ENCODE measurements at regions not wholly inside any gene's neighbourhood (a gene's known extent, or its start where the extent isn't known, plus 50 kb on each side); places are given as distances from the start of the nearest gene placed in this dataset.
"Not testable (repeated sequence)": the region's sequence is repeated elsewhere in the genome, so short reads cannot be mapped to it uniquely, and the experiment has no call there.

- Histone ChIP-seq H3K4me1 (ENCODE audit: insufficient read depth, low read length) (no peaks in the 10 kb centered on the region), H3K4me3 (ENCODE audit: low read length) (no peak overlapping the region), H3K9me3 (ENCODE audit: low read depth, low read length) (no peaks in the 10 kb centered on the region), H3K27me3 (ENCODE audit: insufficient read depth, low read length) (no peaks in the 10 kb centered on the region)
Observed at GRCh38 chr7:106376026-106376799, 91.4 kb upstream of the NAMPT start.

DNA sequence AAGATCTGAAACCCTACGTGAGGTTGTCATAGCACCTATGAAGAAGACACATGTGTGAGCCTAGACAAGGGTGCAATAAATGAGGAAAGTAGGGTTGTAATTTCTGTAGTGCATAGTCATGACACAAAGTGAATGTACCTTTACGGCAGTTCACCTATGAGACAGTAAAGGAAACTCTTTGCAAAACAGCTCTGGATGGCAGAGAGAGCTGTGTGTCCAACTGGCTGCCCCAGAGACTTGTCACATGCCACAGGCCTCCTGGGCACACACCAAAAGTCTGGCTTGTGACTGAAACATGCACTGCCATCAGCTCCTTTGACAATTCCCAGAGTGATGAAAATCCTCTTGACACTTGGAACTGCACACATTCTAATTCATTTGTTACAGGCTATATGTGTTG is 90.7 kb upstream of the NAMPT start:
- no peak overlapping the region for H3K4me3 ChIP-seq (ENCODE audit: low read length)
- no peaks in the 10 kb centered on the region for H3K9me3 ChIP-seq (ENCODE audit: low read depth, low read length)
- no peaks in the 10 kb centered on the region for H3K27me3 ChIP-seq (ENCODE audit: insufficient read depth, low read length)
- H3K4me1 ChIP-seq (ENCODE audit: insufficient read depth, low read length): no peaks in the 10 kb centered on the region

DNA sequence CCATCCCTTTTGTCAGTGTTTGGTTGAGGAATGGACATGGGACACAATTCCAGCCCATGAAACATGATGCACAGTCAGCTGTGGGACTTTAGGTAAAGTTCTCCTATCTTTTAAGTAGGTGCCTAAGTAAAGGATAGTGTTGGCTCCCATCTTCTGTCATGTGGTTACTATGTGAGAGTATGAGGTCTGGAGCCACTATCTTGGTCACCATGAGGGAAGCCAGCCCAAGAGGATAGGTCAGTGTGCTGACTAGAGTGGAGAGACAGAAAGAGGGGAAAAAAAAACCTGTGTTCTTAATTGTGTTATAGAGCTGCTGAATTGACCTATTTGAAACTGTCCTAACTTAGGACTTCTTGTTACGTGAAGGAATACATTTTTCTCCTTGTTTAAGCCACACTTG is 89.7 kb upstream of the NAMPT start:
- Histone ChIP-seq H3K4me3 (ENCODE audit: low read length) (no peak overlapping the region), H3K27me3 (ENCODE audit: insufficient read depth, low read length) (no peaks in the 10 kb centered on the region), H3K9me3 (ENCODE audit: low read depth, low read length) (no peaks in the 10 kb centered on the region), H3K4me1 (ENCODE audit: insufficient read depth, low read length) (no peaks in the 10 kb centered on the region)

- H3K4me3 ChIP-seq (ENCODE audit: low read length): no peak overlapping the region
- H3K4me1 ChIP-seq (ENCODE audit: insufficient read depth, low read length): peaks cover 4% of the 10 kb centered on the region
- H3K27me3 ChIP-seq (ENCODE audit: insufficient read depth, low read length): no peaks in the 10 kb centered on the region
- H3K9me3 ChIP-seq (ENCODE audit: low read depth, low read length): no peaks in the 10 kb centered on the region
Observed at GRCh38 chr7:106372595-106373318, 88.0 kb upstream of the NAMPT start.

DNA sequence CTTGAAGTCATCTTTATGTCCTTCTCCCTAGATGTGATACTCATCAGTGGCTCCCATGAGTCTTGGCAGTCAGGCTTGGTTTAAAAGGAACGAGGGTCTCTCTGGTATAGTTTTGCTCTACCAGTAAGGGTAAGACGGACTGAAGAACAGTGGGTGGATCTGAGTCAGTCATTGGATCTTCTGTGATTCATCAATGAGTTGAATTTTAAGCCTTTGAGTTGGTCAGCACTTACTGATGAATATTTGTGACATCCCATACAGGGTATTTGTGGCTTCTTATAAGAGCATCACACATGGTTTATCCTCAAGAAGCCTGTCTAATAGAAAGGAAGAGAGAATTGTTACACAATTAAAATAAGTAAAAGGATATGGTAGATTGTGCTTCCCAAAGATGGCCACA is 87.3 kb upstream of the NAMPT start:
- H3K4me1 ChIP-seq (ENCODE audit: insufficient read depth, low read length): peaks cover 8% of the 10 kb centered on the region
- H3K9me3 ChIP-seq (ENCODE audit: low read depth, low read length): no peaks in the 10 kb centered on the region

DNA sequence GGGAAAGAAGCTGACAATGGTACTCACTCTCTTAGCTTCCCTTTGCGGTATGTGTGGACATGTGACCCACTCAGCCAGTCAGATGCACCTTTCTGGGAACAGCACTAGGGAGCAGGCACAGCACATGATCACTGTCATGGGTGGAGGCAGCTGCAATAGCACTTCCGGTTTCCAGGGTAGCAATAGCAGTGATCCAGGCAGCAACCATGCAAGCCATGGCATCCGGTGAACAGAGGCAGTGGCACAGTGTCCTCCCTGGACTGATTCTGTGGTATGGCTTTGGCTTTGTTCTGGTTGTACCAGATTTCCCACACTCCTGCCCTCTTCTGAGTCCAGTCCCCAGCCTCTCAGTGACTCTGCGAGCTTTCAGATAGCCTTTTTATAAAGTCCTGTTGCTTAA is 86.8 kb upstream of the NAMPT start:
- no peaks in the 10 kb centered on the region for H3K27me3 ChIP-seq (ENCODE audit: insufficient read depth, low read length)
- no peaks in the 10 kb centered on the region for H3K9me3 ChIP-seq (ENCODE audit: low read depth, low read length)
- H3K4me1 ChIP-seq (ENCODE audit: insufficient read depth, low read length): peaks cover 8% of the 10 kb centered on the region
- no peak overlapping the region for H3K4me3 ChIP-seq (ENCODE audit: low read length)

More for the DNA sequence above, 87.3 kb upstream of the NAMPT start:
- no peak overlapping the region for H3K4me3 ChIP-seq (ENCODE audit: low read length)
- H3K27me3 ChIP-seq (ENCODE audit: insufficient read depth, low read length): no peaks in the 10 kb centered on the region

DNA sequence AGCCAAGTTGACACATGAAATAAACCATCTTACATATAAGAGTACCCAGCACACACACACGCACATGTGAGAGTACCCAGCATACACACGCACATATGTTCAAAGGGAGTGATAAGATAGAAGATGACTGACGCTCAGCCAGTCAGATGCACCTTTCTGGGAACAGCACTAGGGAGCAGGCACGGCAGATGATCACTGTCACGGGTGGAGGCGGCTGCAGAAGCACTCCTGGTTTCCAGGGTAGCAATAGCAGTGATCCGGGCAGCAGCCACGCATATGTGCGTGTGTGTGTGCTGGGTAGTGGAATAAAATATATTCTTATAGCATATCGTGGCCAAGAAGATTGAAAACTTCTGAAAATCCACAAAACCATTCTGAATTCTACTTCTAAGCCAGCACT is 85.8 kb upstream of the NAMPT start:
- no peak overlapping the region for H3K4me3 ChIP-seq (ENCODE audit: low read length)
- peaks cover 15% of the 10 kb centered on the region for H3K4me1 ChIP-seq (ENCODE audit: insufficient read depth, low read length)
- H3K27me3 ChIP-seq (ENCODE audit: insufficient read depth, low read length): no peaks in the 10 kb centered on the region
- H3K9me3 ChIP-seq (ENCODE audit: low read depth, low read length): no peaks in the 10 kb centered on the region

DNA sequence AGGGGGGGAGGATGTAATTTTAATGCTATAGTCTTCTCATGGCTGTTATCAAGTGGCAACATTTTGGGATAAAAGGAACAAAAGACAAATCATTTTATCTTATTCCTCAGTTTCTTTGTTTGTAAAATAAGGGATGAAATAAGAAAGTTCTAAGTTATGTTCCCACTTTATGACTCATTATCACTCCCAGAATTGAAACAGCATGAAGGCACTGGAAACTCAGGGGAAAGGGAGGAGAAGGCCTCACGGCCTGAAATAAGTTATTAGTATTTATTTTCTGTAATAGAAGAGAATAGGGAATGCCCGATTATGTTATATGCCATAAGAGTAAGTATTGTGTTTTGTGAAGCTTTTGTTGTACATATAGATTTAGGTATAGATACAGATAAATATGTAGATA is 85.0 kb upstream of the NAMPT start:
- Histone ChIP-seq H3K9me3 (ENCODE audit: low read depth, low read length) (no peaks in the 10 kb centered on the region), H3K4me3 (ENCODE audit: low read length) (no peak overlapping the region), H3K4me1 (ENCODE audit: insufficient read depth, low read length) (peaks cover 22% of the 10 kb centered on the region), H3K27me3 (ENCODE audit: insufficient read depth, low read length) (no peaks in the 10 kb centered on the region)

DNA sequence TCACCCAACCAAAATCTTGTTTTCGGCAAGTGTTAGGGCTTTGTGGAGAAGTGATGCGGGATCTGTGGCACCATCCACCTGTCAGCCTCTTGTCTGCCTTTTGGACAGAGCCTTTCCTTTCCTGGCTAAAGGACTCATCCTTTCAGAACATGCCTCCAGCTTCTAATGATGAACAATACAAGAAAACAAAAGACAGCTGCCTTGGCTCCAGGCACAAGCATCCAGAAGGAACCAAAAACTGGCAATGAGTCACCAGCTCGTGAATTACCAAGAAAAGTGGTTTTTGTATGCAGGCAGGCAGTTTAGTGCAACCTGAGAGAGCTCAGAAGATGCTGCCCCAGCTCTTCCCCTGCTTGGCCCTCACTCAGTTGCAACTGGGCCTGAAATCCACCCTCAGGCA is 84.6 kb upstream of the NAMPT start:
- H3K27me3 ChIP-seq (ENCODE audit: insufficient read depth, low read length): no peaks in the 10 kb centered on the region
- no peak overlapping the region for H3K4me3 ChIP-seq (ENCODE audit: low read length)
- no peaks in the 10 kb centered on the region for H3K9me3 ChIP-seq (ENCODE audit: low read depth, low read length)
- peaks cover 24% of the 10 kb centered on the region for H3K4me1 ChIP-seq (ENCODE audit: insufficient read depth, low read length)

- no peaks in the 10 kb centered on the region for H3K9me3 ChIP-seq (ENCODE audit: low read depth, low read length)
- no peak overlapping the region for H3K4me3 ChIP-seq (ENCODE audit: low read length)
- H3K27me3 ChIP-seq (ENCODE audit: insufficient read depth, low read length): no peaks in the 10 kb centered on the region
- peaks cover 24% of the 10 kb centered on the region for H3K4me1 ChIP-seq (ENCODE audit: insufficient read depth, low read length)
Observed at GRCh38 chr7:106367664-106368063, 82.9 kb upstream of the NAMPT start.

- Histone ChIP-seq H3K27me3 (ENCODE audit: insufficient read depth, low read length) (no peaks in the 10 kb centered on the region), H3K4me3 (ENCODE audit: low read length) (no peak overlapping the region), H3K9me3 (ENCODE audit: low read depth, low read length) (no peaks in the 10 kb centered on the region), H3K4me1 (ENCODE audit: insufficient read depth, low read length) (peaks cover 24% of the 10 kb centered on the region)
Observed at GRCh38 chr7:106367018-106367420, 82.2 kb upstream of the NAMPT start.

- Histone ChIP-seq H3K27me3 (ENCODE audit: insufficient read depth, low read length) (no peaks in the 10 kb centered on the region), H3K9me3 (ENCODE audit: low read depth, low read length) (no peaks in the 10 kb centered on the region), H3K4me3 (ENCODE audit: low read length) (no peak overlapping the region), H3K4me1 (ENCODE audit: insufficient read depth, low read length) (peaks cover 24% of the 10 kb centered on the region)
Observed at GRCh38 chr7:106365252-106366005, 80.6 kb upstream of the NAMPT start.

DNA sequence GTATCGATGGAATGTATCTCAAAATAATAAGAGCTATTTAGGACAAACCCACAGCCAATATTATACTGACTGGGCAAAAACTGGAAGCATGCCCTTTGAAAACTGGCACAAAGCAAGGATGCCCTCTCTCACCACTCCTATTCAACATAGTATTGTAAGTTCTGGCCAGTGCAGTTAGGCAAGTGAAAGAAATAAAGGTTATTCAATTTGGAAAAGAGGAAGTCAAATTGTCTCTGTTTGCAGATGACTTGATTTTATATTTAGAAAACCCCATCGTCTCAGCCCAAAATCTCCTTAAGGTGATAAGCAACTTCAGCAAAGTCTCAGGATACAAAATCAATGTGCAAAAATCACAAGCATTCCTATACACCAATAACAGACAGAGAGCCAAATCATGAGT is 77.7 kb upstream of the NAMPT start:
- peaks cover 23% of the 10 kb centered on the region for H3K4me1 ChIP-seq (ENCODE audit: insufficient read depth, low read length)
- H3K9me3 ChIP-seq (ENCODE audit: low read depth, low read length); H3K4me3 ChIP-seq (ENCODE audit: low read length); H3K27me3 ChIP-seq (ENCODE audit: insufficient read depth, low read length): not testable (repeated sequence)

DNA sequence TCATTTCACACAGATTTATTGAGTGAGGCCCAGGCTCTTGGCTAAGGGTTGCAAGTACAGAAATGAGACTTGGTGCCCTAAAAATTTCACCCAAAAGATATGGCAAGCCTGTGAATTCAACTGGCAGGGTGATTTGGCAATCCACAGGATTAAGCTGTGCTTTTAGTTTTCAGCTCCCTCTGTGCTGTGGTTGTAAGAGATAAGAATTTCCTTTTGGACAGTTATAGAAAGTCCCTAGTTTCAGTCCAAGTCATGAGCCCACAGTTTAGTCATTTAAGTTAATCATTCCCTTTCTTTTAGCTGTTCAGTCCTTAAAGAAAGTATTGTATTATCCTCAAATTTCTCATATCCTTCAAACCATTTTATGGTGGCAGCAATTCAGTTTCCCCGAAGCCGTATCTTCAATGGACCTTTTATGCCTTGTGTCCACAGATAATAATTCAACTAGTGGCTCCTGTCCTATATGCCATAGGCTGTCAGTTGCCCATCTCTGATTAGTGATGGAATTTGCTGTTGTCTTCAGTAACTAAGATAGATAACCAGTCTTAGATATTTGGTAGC is 73.4 kb upstream of the NAMPT start:
- Histone ChIP-seq H3K4me1 (ENCODE audit: insufficient read depth, low read length) (peaks cover 11% of the 10 kb centered on the region), H3K4me3 (ENCODE audit: low read length) (no peak overlapping the region), H3K9me3 (ENCODE audit: low read depth, low read length) (no peaks in the 10 kb centered on the region), H3K27me3 (ENCODE audit: insufficient read depth, low read length) (peaks cover 4% of the 10 kb centered on the region)

GRCh38 chr7:106357675-106358074 is 72.9 kb upstream of the NAMPT start:
- Histone ChIP-seq H3K9me3 (ENCODE audit: low read depth, low read length) (no peaks in the 10 kb centered on the region), H3K4me3 (ENCODE audit: low read length) (no peak overlapping the region), H3K4me1 (ENCODE audit: insufficient read depth, low read length) (peaks cover 11% of the 10 kb centered on the region), H3K27me3 (ENCODE audit: insufficient read depth, low read length) (peaks cover 5% of the 10 kb centered on the region)
